GM21367 (cell line): ENCODE measurements at regions not wholly inside any gene's neighbourhood (a gene's known extent, or its start where the extent isn't known, plus 50 kb on each side); places are given as distances from the start of the nearest gene placed in this dataset.
"Not testable (repeated sequence)": the region's sequence is repeated elsewhere in the genome, so short reads cannot be mapped to it uniquely, and the experiment has no call there.

ENCODE experiments used
- ATAC-seq: cut with Tn5 transposase; IDR thresholded peaks from one replicate; pipeline ENCODE4 v1.9.1; 2021; ENCODE audit not compliant: unreplicated experiment

DNA sequence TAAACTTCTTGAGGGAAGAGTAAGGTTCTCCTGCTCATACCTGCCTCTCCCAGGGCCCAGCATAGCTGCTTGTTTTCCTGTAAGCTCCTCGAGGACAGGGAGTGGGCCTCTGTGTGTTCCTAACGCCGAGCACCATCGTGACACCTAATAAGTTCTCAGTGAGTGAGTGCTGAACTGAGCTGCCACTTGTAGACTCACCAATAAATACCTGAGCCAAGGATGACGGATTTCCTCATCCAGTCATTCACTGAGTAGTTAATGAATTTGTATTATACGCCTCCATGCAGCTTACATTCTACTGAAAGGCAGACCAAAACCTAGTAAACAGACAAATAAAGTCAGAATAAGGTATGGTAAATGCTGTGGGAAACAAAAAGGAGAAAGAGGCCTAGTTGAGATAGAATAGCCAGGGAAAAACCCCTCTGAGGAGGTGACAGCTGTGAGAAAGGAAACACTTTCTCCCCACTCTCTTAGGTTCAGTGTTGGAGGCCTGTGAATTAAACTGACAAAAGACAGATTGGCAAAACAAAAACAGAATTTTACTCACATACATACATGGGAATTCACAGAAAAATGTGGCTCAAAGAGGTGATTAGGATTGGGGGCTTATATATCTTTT, 138.6 kb downstream of the B3GNT2 start:
- no peak for ATAC-seq

DNA sequence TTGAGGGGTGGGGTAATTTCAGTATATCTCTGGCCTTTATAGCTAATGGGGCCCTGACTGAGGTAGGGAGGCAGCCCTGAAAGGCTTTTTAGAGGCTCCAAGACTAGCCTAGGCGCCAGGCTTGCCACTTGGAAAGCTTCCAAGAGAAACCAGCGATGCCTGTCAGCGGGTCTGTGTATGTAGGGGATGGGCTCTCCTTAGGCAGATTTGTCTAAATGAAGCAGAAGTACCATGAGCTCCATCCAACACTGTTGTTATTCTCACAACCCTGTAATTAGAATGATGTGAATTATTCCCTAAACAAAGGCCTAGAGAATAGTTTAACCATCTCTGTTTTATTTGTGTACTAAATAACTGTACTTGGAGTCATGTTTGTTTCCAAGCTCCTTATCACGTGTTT, 138.1 kb downstream of the B3GNT2 start:
- no peak for ATAC-seq

- ATAC-seq, result no peak
Observed at GRCh38 chr2:62330959-62331358, 135.0 kb downstream of the B3GNT2 start.

GRCh38 chr2:62329797-62330196, 133.9 kb downstream of the B3GNT2 start:
- no peak for ATAC-seq

DNA sequence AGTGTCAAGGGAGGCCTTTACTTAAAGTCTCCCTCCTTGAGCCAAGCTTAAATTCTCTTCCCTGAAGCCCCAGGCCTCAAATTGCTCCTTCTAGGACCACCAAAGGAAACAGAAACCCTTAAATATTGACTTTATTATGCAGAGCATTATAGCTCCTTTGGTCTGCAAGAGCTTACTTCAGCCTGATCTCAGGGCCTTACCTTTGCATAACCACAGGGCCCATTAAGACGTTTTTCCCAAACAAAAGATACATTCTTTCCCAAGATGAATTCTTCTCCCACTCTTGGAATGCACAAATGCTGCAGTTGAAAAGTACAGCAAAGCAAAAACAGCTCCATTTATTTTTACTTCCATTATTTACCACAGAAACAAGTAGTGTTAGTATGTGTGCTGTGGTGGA, 130.8 kb downstream of the B3GNT2 start:
- ATAC-seq, result no peak

- no peak for ATAC-seq
Observed at GRCh38 chr2:62325398-62325797, 129.5 kb downstream of the B3GNT2 start.

GRCh38 chr2:62321380-62322289, 125.7 kb downstream of the B3GNT2 start:
- ATAC-seq, result no peak

GRCh38 chr2:62320657-62321357, 124.9 kb downstream of the B3GNT2 start:
- ATAC-seq, result no peak

- ATAC-seq, result not testable (repeated sequence)
Observed at GRCh38 chr2:62320137-62320536, 124.2 kb downstream of the B3GNT2 start.

DNA sequence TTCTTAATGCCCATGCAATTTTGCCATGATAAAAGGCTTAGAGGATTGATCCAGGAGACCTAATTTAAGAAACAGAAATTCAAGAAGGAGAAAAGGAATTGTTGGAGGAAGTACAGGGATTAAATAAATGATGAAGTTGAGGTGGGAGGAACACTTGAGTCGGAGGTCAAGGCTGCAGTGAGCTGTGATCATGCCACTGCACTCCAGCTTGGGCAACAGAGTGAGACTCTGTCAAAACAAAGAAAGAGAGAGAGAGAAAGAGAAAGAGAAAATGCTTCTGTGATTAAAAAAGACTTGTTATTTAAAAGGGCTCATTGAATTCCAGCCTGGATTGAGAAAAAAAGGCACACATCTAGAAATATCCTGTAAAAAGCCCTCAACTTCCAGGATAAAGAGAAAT, 123.2 kb downstream of the B3GNT2 start:
- no peak for ATAC-seq

DNA sequence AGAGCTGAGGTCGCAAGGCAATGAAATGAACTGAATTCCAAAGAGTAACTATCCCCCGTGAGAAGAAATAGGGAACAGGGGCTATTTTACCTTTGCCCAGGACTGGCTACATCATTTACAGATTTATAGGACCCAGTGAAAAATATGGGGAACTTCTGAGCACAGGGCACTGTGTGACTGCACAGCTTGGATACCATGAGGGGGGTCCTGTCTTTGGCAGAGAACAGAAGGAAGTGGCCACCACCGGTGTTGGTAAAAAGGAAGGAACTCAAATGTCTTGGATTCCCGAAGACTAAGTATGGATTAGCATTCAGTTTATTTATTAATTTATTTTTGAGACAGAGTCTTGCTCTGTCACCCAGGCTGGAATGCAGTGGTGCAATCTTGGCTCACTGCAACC, 119.6 kb downstream of the B3GNT2 start:
- ATAC-seq, result no peak

GRCh38 chr2:62314291-62314690, 118.4 kb downstream of the B3GNT2 start:
- ATAC-seq, result no peak

- ATAC-seq, result peak; percentile 67
Observed at GRCh38 chr2:62313449-62314227, 117.7 kb downstream of the B3GNT2 start.

GRCh38 chr2:62309465-62310091, 113.7 kb downstream of the B3GNT2 start:
- peak; percentile 45 for ATAC-seq

DNA sequence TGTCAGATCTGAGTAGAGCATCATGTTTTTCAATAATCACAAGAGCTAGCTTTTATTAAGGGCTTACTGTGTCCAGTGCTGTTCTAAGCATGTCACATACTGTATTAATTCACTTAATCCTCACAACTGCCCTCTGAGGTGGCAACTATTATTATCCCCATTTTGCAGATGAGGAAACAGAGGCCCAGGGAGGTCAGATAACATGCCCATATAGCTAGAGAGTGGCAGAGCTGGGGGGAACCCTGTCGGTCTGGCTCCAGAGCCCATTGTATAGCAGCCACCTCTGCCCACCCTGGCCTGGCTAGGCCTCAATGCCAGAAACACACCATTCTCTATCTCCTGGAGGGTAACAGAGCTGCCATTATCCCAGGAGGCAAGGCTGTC, 113.2 kb downstream of the B3GNT2 start:
- no peak for ATAC-seq

DNA sequence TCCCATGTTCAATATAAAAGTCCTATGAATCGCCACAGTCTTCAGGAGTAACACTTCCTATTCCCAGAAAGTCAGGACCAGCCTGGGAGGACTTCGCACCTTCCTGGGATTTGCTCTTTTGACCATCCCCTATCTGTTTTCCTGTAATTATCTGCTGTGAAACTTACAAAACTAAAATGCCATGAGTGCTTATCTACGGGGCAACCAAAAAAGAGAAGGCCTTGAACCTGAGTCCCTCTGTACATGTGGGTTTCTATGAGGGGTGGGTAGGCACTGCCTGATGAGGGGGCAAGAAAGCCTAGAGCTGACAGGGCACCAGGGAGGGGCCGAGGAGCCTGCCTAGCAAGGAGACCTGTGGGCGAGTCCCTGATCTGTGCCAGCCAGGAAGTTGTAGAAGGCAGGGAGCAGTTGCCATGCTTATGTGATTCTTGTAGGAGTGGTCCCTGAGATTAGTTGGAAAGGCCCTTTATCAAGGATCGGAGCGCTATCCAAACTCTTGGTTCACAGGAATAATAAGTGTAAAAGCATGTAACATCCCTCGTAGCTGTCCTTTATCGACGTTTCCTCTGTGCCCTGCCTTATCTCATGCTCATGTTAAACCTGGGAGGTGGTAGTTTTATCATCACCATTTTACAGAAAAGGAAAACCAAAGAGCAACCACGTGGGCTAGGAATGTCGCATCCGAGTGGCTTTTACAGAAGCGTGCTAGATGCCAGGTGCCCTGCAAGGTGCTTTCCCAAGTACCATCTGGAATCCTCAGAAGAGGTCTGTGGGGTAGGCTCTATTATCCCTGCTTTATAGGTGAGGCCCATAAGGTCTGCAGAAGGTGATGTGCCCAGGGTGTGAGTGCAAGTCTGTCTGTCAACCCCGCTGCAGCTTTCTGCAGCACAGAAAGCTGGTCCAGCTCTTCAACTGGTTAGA, 111.8 kb downstream of the B3GNT2 start:
- no peak for ATAC-seq

DNA sequence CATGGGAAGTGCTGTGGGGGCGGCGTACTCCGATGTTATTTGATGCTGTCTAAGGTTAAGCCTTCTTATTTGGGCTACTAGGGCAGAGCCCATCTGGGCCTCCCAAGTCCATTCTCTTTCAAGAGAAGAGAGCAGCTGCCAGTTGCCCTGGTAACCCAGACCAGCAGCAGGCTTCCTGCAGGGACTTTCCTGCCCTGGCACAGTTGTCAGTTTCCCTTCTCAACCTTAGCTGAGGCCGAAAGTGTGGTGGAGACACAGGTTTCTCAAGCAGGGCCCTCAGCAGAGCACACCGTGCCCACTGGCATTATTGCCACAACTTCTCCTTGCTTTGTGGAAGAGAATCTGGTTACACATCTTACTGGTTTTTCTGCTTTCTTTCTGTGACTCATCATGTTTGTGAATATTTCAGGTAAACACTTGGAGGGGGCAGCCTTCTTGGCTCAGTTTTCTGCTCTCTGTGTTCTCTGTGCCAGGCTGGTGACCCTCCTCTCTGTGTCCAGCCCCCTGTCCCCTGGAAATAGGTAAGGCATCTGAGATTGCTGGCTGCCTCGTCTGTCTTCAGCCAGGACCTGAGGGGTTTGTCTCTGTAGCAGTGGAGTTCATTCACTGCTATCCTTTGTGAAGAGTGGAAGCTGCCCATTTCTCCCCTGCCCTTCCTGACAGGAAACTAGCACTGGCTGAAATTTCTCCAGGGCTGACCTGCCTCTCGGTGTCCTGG, 111.0 kb downstream of the B3GNT2 start:
- peak; percentile 34 for ATAC-seq

DNA sequence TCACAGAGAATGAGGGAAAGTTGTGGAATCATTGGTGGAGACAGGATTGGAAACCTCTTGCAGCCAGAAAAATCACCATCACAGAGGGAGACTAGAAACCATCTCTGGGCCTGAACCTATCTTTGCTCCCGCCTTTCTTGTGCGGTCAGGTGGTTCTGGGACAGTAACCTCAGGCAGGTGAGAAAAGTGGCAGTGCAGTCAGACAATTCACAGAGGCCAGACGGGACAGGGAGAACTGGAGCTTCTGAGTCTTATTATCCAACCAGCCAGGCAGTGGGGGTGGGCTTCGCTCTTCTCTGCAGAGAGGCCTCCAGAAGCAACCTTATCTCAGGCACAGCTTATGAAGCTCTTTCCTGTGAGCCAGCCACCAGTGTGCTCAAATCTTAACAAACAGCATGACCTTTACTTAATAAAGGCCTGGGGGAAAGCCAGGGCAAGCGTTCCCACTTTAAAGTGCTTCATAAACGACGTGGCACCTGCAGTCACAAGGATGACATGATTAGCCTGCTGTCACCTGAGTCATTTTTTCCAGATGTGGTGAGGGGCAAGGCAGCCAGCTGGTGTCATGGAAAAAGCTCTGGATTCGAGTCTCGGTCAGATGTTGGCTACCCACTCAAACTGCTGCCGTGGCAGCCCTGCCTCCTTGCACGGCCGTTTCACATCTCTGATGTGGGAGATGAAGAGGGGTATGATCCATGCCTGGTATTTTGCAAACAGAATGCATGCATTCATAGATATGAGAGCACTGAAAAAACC, 109.7 kb downstream of the B3GNT2 start:
- ATAC-seq, result no peak
